Heart right ventricle (tissue), 16 donors: ENCODE measurements at regions not wholly inside any gene's neighbourhood (a gene's known extent, or its start where the extent isn't known, plus 50 kb on each side); places are given as distances from the start of the nearest gene placed in this dataset.

Experiments used
- ATAC-seq, 8 donors: fragments of 200-7000 bp; cut with Tn5 transposase; one replicate each; pipeline ENCODE4 v1.9.1; 2020; ENCODE audit warnings: mild to moderate bottlenecking in 8 of 8, moderate library complexity in 8 of 8, moderate number of reproducible peaks in 1 of 8
- DNase-seq, 2 donors: peaks; one replicate each; pipeline ENCODE4 v3.0.0-alpha.2; 2020
- H3K27ac ChIP-seq, 10 donors: fragments of 200-600 bp; sonication (generic) in 2 of 10; one replicate each; pipeline versions ENCODE4 v1.5.0 to v1.8.0; 2020 to 2022; ENCODE audit warnings: mild to moderate bottlenecking in 3 of 10
- H3K27me3 ChIP-seq, 7 donors: fragments of 200-600 bp; one replicate each; pipeline ENCODE4 v1.8.0; 2021 to 2022; ENCODE audit warnings: mild to moderate bottlenecking in 2 of 7
- H3K36me3 ChIP-seq, 9 donors: fragments of 200-600 bp; sonication (generic) in 1 of 9; one replicate each; pipeline versions ENCODE4 v1.5.0 to v1.8.0; 2020 to 2022; ENCODE audit warnings: mild to moderate bottlenecking in 2 of 9
- H3K4me1 ChIP-seq, 9 donors: fragments of 200-600 bp; sonication (generic) in 1 of 9; one replicate each; pipeline versions ENCODE4 v1.5.0 to v1.8.0; 2020 to 2022; ENCODE audit warnings: mild to moderate bottlenecking in 4 of 9
- H3K4me3 ChIP-seq, 10 donors: fragments of 200-600 bp; sonication (generic) in 2 of 10; one replicate each; pipeline versions ENCODE4 v1.5.0 to v1.8.0; 2020 to 2022; ENCODE audit warnings: mild to moderate bottlenecking in 7 of 10, moderate library complexity in 2 of 10
- H3K9me3 ChIP-seq, 11 donors: fragments of 200-600 bp in 10 of 11; sonication (generic) in 2 of 11; one replicate each; pipeline versions ENCODE4 v1.5.0 to v1.8.0; 2013 to 2022; ENCODE audit warnings: mild to moderate bottlenecking in 2 of 11, control low read depth in 1 of 11, moderate library complexity in 1 of 11
- CTCF ChIP-seq, 9 donors: fragments of 200-600 bp; sonication (generic) in 2 of 9; IDR thresholded peaks; one replicate each; pipeline versions ENCODE4 v1.5.0 to v1.8.0; 2021 to 2022; ENCODE audit warnings: antibody characterized with exemption in 9 of 9, mild to moderate bottlenecking in 5 of 9, moderate library complexity in 1 of 9
- WGBS, 2 donors: extraction: QIAGEN DNeasy Blood & Tissue Kit; methylation state at CpG; one replicate each; pipeline ENCODE4 v1.1.7; 2013; ENCODE audit warnings: inconsistent platforms in 1 of 2; 5-methylcytosine and 5-hydroxymethylcytosine counted together
- intact Hi-C, 10 donors: fragments of 100-400 bp; cut with DNase I; formaldehyde crosslinking; loops; one replicate each; pipeline versions ENCODE4 v1.11.1 to v1.14.2; 2022
- donor health status: Arrhythmogenic right ventricular cardiomyopathy.
- donor health status: ischemic (EF 13 %, LVEDD 7.1; RV severe dilation, severe dysfunction).
- donor health status: healthy with polysubstance abuse.
- donor health status: DM: no; HTN: yes; CAD: no.
- donor health status: DM: no; HTN: no; CAD: no.
- donor health status: ischemic (EF 25% LVEDD 6.9; RV normal size, moderate dysfunction).
- donor health status: ischemic (EF 25% LVEDD 5.7; RV mildly dilated, moderate dysfunction).
- donor health status: healthy.
- donor health status: DM: yes; HTN: yes; CAD: no.
- donor health status: Ischemic cardiomyopathy.
- donor health status: ischemic (EF 35%, LVEDD 5.7; RV mildly dilated, moderate dysfunction).
- donor health status: nonischemic (EF 11% LVEDD 7.7; RV severe dilation, severe dysfunction).
- donor health status: DM: yes; HTN: yes; CAD: no.
- donor health status: PGD.
- donor health status: ischemic (EF 29% LVEDD 5.4; RV normal size, mild dysfunction).
- donor health status: nonischemic (EF 23%, LVEDD 6.1; RV moderate dilation, normal function).

GRCh38 chr17:5947701-5948180 lies 122.4 kb upstream of the WSCD1 start:
- Histone ChIP-seq H3K36me3 (no peaks in the 10 kb centered on the region), H3K27me3 (peaks cover 0 to 36% (median 19%) of the 10 kb centered on the region in 7 donors), H3K4me1 (no peaks in the 10 kb centered on the region), H3K4me3 (no peak overlapping the region), H3K9me3 (no peaks in the 10 kb centered on the region), H3K27ac (no peak overlapping the region)
- intact Hi-C loops = no loop called here
- ATAC-seq = no peak
- DNase-seq = no peak
- WGBS, 2 donors = 74 to 84% methylated on average over 2 of the region's 2 CpGs
- TF ChIP-seq CTCF (IDR thresholded peaks at IDR 0.05) = no peak

GRCh38 chr17:5948811-5949210 lies 121.4 kb upstream of the WSCD1 start:
- DNase-seq = no peak
- intact Hi-C loops = no loop called here
- Histone ChIP-seq H3K4me3 (no peak overlapping the region), H3K27me3 (peaks cover 0 to 27% (median 10%) of the 10 kb centered on the region in 7 donors), H3K9me3 (no peaks in the 10 kb centered on the region), H3K27ac (no peak overlapping the region), H3K36me3 (no peaks in the 10 kb centered on the region), H3K4me1 (no peaks in the 10 kb centered on the region)
- ATAC-seq = no peak
- WGBS, 2 donors = 84 to 89% methylated on average over 3 of the region's 3 CpGs
- no peak for TF ChIP-seq CTCF (IDR thresholded peaks at IDR 0.05)

GRCh38 chr17:5950878-5951277 lies 119.3 kb upstream of the WSCD1 start:
- 32 to 38% methylated on average over 8 of the region's 8 CpGs for WGBS, 2 donors
- no peaks in the 10 kb centered on the region for H3K4me1 ChIP-seq
- no peak overlapping the region for H3K4me3 ChIP-seq
- no peak for ATAC-seq
- intact Hi-C loops = no loop called here
- DNase-seq = no peak
- peaks cover 0 to 22% (median 8%) of the 10 kb centered on the region in 7 donors for H3K27me3 ChIP-seq
- H3K27ac ChIP-seq = no peak overlapping the region
- no peak for TF ChIP-seq CTCF (IDR thresholded peaks at IDR 0.05)
- H3K36me3 ChIP-seq = no peaks in the 10 kb centered on the region
- H3K9me3 ChIP-seq = peaks cover 0 to 19% (median 3%) of the 10 kb centered on the region in 11 donors

- Histone ChIP-seq H3K36me3 (no peaks in the 10 kb centered on the region), H3K4me1 (no peaks in the 10 kb centered on the region), H3K27me3 (peaks cover 0 to 22% (median 8%) of the 10 kb centered on the region in 7 donors), H3K9me3 (peaks cover 0 to 29% (median 7%) of the 10 kb centered on the region in 11 donors), H3K27ac (no peak overlapping the region), H3K4me3 (no peak overlapping the region)
- DNase-seq (no peak), ATAC-seq (no peak)
- 74 to 77% methylated on average over 3 of the region's 3 CpGs for WGBS, 2 donors
- no peak for TF ChIP-seq CTCF (IDR thresholded peaks at IDR 0.05)
- intact Hi-C loops = no loop called here
These were observed 118.3 kb upstream of the WSCD1 start for GRCh38 chr17:5951912-5952311.
